ENCODE measurements at regions not wholly inside any gene's neighbourhood (a gene's known extent, or its start where the extent isn't known, plus 50 kb on each side); places are given as distances from the start of the nearest gene placed in this dataset.
"Not testable (repeated sequence)": the region's sequence is repeated elsewhere in the genome, so short reads cannot be mapped to it uniquely, and the experiment has no call there.

GRCh38 chr1:121443001-121443540 is 258.3 kb downstream of the SRGAP2C start:
- Histone ChIP-seq H3K4me3 (no peak overlapping the region), H3K27me3 (no peaks in the 10 kb centered on the region), H3K27ac (no peak overlapping the region), H3K9me3 (no peaks in the 10 kb centered on the region), H3K4me1 (no peaks in the 10 kb centered on the region), H3K36me3 (no peaks in the 10 kb centered on the region)
- DNase-seq (ENCODE audit: low spot score in 2 of 2), result no peak
- intact Hi-C loops (cut with DNase I; ENCODE audit: low total_unique reads), result no loop called here
- TF ChIP-seq POLR2AphosphoS5 (IDR thresholded peaks at IDR 0.05) (no peak), POLR2A (IDR thresholded peaks at IDR 0.05) (no peak)
- TF ChIP-seq, protein P1, sequence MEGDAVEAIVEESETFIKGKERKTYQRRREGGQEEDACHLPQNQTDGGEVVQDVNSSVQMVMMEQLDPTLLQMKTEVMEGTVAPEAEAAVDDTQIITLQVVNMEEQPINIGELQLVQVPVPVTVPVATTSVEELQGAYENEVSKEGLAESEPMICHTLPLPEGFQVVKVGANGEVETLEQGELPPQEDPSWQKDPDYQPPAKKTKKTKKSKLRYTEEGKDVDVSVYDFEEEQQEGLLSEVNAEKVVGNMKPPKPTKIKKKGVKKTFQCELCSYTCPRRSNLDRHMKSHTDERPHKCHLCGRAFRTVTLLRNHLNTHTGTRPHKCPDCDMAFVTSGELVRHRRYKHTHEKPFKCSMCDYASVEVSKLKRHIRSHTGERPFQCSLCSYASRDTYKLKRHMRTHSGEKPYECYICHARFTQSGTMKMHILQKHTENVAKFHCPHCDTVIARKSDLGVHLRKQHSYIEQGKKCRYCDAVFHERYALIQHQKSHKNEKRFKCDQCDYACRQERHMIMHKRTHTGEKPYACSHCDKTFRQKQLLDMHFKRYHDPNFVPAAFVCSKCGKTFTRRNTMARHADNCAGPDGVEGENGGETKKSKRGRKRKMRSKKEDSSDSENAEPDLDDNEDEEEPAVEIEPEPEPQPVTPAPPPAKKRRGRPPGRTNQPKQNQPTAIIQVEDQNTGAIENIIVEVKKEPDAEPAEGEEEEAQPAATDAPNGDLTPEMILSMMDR (IDR thresholded peaks at IDR 0.05), result no peak

DNA sequence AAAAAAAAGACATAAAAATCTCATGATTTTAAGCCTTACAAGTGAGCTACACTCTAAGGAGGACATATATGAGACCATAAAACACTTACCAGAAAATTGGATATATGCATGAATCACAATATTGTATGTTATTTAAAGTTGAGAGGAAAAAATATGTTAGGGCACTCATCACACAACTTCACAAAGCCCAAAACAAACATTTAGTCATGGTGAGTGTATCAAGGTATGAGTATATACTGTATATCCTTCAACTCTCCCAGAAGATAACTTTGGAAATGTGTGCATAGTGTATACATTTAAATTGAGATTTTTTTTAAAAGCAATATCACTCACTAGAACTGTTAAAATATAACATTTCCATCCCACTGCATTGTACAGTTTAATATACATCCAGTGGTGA is 259.3 kb downstream of the SRGAP2C start:
- intact Hi-C loops (cut with DNase I; ENCODE audit: low total_unique reads), result no loop called here
- H3K36me3 ChIP-seq, result no peaks in the 10 kb centered on the region

GRCh38 chr1:121445679-121446078 is 260.9 kb downstream of the SRGAP2C start:
- DNase-seq (ENCODE audit: low spot score in 2 of 2), result no peak
- H3K27me3 ChIP-seq, result no peaks in the 10 kb centered on the region
- TF ChIP-seq, protein P1 (IDR thresholded peaks at IDR 0.05), result no peak
- TF ChIP-seq POLR2A (IDR thresholded peaks at IDR 0.05) (no peak), POLR2AphosphoS5 (IDR thresholded peaks at IDR 0.05) (no peak)
- no peak overlapping the region for H3K27ac ChIP-seq
- no peaks in the 10 kb centered on the region for H3K4me1 ChIP-seq
- no peak overlapping the region for H3K4me3 ChIP-seq
- intact Hi-C loops (cut with DNase I; ENCODE audit: low total_unique reads), result no loop called here
- no peaks in the 10 kb centered on the region for H3K36me3 ChIP-seq
- no peaks in the 10 kb centered on the region for H3K9me3 ChIP-seq

More for the DNA sequence above, 259.3 kb downstream of the SRGAP2C start:
- H3K27ac ChIP-seq, result no peak overlapping the region
- no peaks in the 10 kb centered on the region for H3K9me3 ChIP-seq
- TF ChIP-seq POLR2A (IDR thresholded peaks at IDR 0.05), result no peak
- H3K4me1 ChIP-seq, result no peaks in the 10 kb centered on the region
- DNase-seq (ENCODE audit: low spot score in 2 of 2), result no peak
- H3K4me3 ChIP-seq, result no peak overlapping the region
- no peaks in the 10 kb centered on the region for H3K27me3 ChIP-seq

GRCh38 chr1:121447280-121447923 is 262.6 kb downstream of the SRGAP2C start:
- H3K36me3 ChIP-seq; intact Hi-C loops (cut with DNase I; ENCODE audit: low total_unique reads); H3K4me1 ChIP-seq; H3K4me3 ChIP-seq; H3K27me3 ChIP-seq; DNase-seq (ENCODE audit: low spot score in 2 of 2); H3K27ac ChIP-seq; H3K9me3 ChIP-seq: not testable (repeated sequence)
- TF ChIP-seq, protein P1 (IDR thresholded peaks at IDR 0.05), result peak in 1 of 3 donors; percentile 37

DNA sequence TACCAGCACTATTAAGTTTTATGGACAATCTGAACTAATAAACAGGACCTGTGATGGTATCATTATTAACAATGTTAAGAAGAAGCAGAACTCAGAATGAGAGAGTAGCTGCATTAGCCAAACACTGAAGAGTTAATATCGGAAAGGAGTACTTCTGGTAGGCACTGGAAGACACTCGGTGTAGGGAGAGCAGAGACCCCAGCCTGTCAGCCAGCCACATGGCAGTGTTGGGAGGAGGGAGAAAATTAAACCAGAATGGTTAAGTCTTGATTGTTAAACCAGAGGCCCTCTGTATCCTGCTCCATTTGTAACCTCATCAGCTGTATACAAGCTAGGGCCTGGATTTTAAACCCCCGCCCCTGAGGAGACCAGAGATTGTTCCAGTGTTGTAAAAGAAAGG is 263.3 kb downstream of the SRGAP2C start:
- H3K27me3 ChIP-seq; H3K4me1 ChIP-seq; H3K27ac ChIP-seq; intact Hi-C loops (cut with DNase I; ENCODE audit: low total_unique reads); DNase-seq (ENCODE audit: low spot score in 2 of 2); H3K4me3 ChIP-seq; H3K9me3 ChIP-seq; H3K36me3 ChIP-seq: not testable (repeated sequence)

GRCh38 chr1:121448851-121449250 is 264.1 kb downstream of the SRGAP2C start:
- TF ChIP-seq, protein P1 (IDR thresholded peaks at IDR 0.05), result no peak
- TF ChIP-seq POLR2A (IDR thresholded peaks at IDR 0.05), result no peak
- TF ChIP-seq POLR2AphosphoS5 (IDR thresholded peaks at IDR 0.05), result no peak
- Histone ChIP-seq H3K36me3 (no peaks in the 10 kb centered on the region), H3K27ac (no peak overlapping the region), H3K4me1 (no peaks in the 10 kb centered on the region), H3K9me3 (peaks cover 0 to 4% of the 10 kb centered on the region in 2 donors), H3K27me3 (no peaks in the 10 kb centered on the region), H3K4me3 (no peak overlapping the region)
- intact Hi-C loops (cut with DNase I; ENCODE audit: low total_unique reads), result no loop called here
- DNase-seq (ENCODE audit: low spot score in 2 of 2), result no peak

Data from breast epithelium (tissue), 4 donors.